GM12878 (cell line): ENCODE measurements at regions not wholly inside any gene's neighbourhood (a gene's known extent, or its start where the extent isn't known, plus 50 kb on each side); places are given as distances from the start of the nearest gene placed in this dataset.

Experiments used
- ATAC-seq: fragments of 200-7000 bp; cut with Tn5 transposase; 3 replicates; pipeline ENCODE4 v1.9.1; 2020; ENCODE audit warnings: mild to moderate bottlenecking, moderate library complexity
- BruUV-seq: library from RNA; stranded (reverse); fragments of 400-500 nt; replicated peaks from 2 replicates; lab custom pipeline; 2021; lab: Mats Ljungman, UMichigan
- CTCF ChIA-PET: fragments of 300-600 bp; sonication (Branson Sonifier 250); formaldehyde crosslinking; extraction: SDS; loops from one replicate; lab custom pipeline; 2021; ENCODE audit warnings: inconsistent platforms; lab: Yijun Ruan, JAX
- POLR2A ChIA-PET: fragments of 350-600 bp; formaldehyde crosslinking; extraction: SDS; loops from one replicate; lab custom pipeline; 2021; ENCODE audit warnings: inconsistent platforms; lab: Charles Lee
- RAD21 ChIA-PET: fragments of 300-600 bp; sonication (Branson Sonifier 250); formaldehyde crosslinking; loops from one replicate; lab custom pipeline; 2023; ENCODE audit warnings: antibody characterized with exemption; ENCODE audit not compliant: unreplicated experiment; lab: Charles Lee
- SMC1A ChIA-PET: fragments of 300-600 bp; sonication (Branson Sonifier 250); formaldehyde crosslinking; loops from one replicate; lab custom pipeline; 2023; ENCODE audit not compliant: unreplicated experiment, uncharacterized antibody; lab: Charles Lee
- DNase-seq: peaks from one replicate; pipeline ENCODE4 v3.0.0-alpha.2; 2011; ENCODE audit warnings: low read depth, low spot score
- FAIRE-seq: peaks from 3 replicates; lab custom pipeline; 2011; peaks lifted over from hg19 to GRCh38; lab: Jason Lieb, UNC
- H2AFZ ChIP-seq: 2 replicates; pipeline ENCODE4 v1.6.0; 2011; ENCODE audit warnings: low read depth, low read length, control low read depth; ENCODE audit not compliant: control insufficient read depth
- H3K27ac ChIP-seq: 2 replicates; pipeline ENCODE4 v1.5.1; 2011; ENCODE audit warnings: control low read depth; ENCODE audit not compliant: control insufficient read depth, insufficient read depth
- H3K27me3 ChIP-seq, 2 experiments: replicated peaks in 1 of 2; 2 replicates each; pipeline versions ENCODE4 v1.6.0 to v1.6.1; 2011; ENCODE audit warnings: low read length in 1 of 2; ENCODE audit not compliant: control insufficient read depth in 2 of 2, insufficient read depth in 2 of 2
- H3K36me3 ChIP-seq, 2 experiments: 2 replicates each; pipeline ENCODE4 v1.5.1; 2011; ENCODE audit warnings: low read length in 1 of 2; ENCODE audit not compliant: control insufficient read depth in 2 of 2, insufficient read depth in 2 of 2
- H3K4me1 ChIP-seq: 2 replicates; pipeline ENCODE4 v1.6.1; 2011; ENCODE audit warnings: mild to moderate bottlenecking, low read length, moderate library complexity, mixed read lengths; ENCODE audit not compliant: control insufficient read depth, insufficient read depth
- H3K4me2 ChIP-seq: 2 replicates; pipeline ENCODE4 v1.6.0; 2011; ENCODE audit warnings: control low read depth; ENCODE audit not compliant: control insufficient read depth, insufficient read depth
- H3K4me3 ChIP-seq: fragments of 200-600 bp; sonication (generic); 2 replicates; pipeline ENCODE4 v1.5.1; 2016
- H3K79me2 ChIP-seq: 2 replicates; pipeline ENCODE4 v1.6.0; 2011; ENCODE audit warnings: low read length; ENCODE audit not compliant: control insufficient read depth, insufficient read depth
- H3K9ac ChIP-seq: 2 replicates; pipeline ENCODE4 v1.8.0; 2011; ENCODE audit warnings: low read length, control low read depth, mixed read lengths; ENCODE audit not compliant: control insufficient read depth, insufficient read depth
- H3K9me3 ChIP-seq: replicated peaks from 3 replicates; pipeline ENCODE4 v1.5.1; 2011; ENCODE audit warnings: mild to moderate bottlenecking, low read length; ENCODE audit not compliant: control insufficient read depth, insufficient read depth
- H4K20me1 ChIP-seq: 2 replicates; pipeline ENCODE4 v1.6.0; 2011; ENCODE audit not compliant: control insufficient read depth, insufficient read depth
- NBN ChIP-seq: fragments of 450-650 bp; IDR thresholded peaks from 2 replicates; pipeline ENCODE4 v1.6.1; 2016
- POLR2AphosphoS5 ChIP-seq: IDR thresholded peaks from 2 replicates; pipeline ENCODE4 v1.6.1; 2011; ENCODE audit warnings: mild to moderate bottlenecking, low read length, inconsistent platforms
- SMARCA5 ChIP-seq: fragments of 450-650 bp; IDR thresholded peaks from 2 replicates; pipeline ENCODE4 v1.6.1; 2017; ENCODE audit warnings: mild to moderate bottlenecking
- ZNF274 ChIP-seq: IDR thresholded peaks from one replicate; pipeline ENCODE4 v1.8.0; 2011; ENCODE audit not compliant: insufficient read length, insufficient read depth
- WGBS: methylation state at CpG from one replicate; pipeline ENCODE4 v1.1.6; 2016; ENCODE audit warnings: low lambda C conversion rate; ENCODE audit not compliant: insufficient replicate concordance, insufficient coverage; ENCODE audit errors: missing lambda C conversion rate; 5-methylcytosine and 5-hydroxymethylcytosine counted together
- in situ Hi-C: fragments of 300-500 bp; cut with MboI; formaldehyde crosslinking; loops from 9 replicates; pipeline ENCODE4 v1.14.3; 2018; ENCODE audit warnings: mixed read lengths
- intact Hi-C: fragments of 100-400 bp; cut with micrococcal nuclease; formaldehyde crosslinking; loops from one replicate; pipeline ENCODE4 v1.14.2; 2022; ENCODE audit not compliant: unreplicated experiment
- TF ChIP-seq, protein P1 (sequence below): fragments of 450-650 bp; IDR thresholded peaks from 2 replicates; pipeline ENCODE4 v1.6.1; 2017; ENCODE audit warnings: borderline replicate concordance
- TF ChIP-seq, protein P2 (sequence below): IDR thresholded peaks from 2 replicates; pipeline ENCODE4 v1.6.1; 2012; ENCODE audit warnings: low read depth, low read length, improper control_type of control experiment

DNA sequence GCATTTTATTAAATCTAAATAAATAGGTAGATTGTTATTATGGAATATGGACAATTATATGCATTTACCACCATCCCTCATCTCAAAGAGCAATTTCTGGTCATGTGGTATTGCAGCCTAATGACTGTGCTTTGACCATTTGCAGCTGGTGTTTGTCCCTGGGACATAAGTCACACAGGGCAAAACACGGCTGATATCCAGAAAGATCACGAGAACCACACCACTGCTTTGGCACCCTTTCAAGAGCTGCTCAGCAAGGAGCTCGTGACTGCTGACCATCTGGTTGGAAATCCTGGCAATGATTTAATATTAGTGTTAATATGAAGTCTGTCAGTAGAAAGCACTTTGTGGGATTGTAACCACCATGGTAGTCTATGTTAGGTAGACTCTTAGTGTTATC lies 545.0 kb downstream of the GBA3 start:
- RAD21 ChIA-PET = no interaction called here
- WGBS = 0% methylated on average over 3 of the region's 3 CpGs

More for the DNA sequence above, 545.0 kb downstream of the GBA3 start:
- POLR2A ChIA-PET = no interaction called here
- H2AFZ ChIP-seq = no peak overlapping the region
- FAIRE-seq = no peak
- no TSS peak for BruUV-seq
- H3K4me2 ChIP-seq = no peak overlapping the region
- H3K27ac ChIP-seq = no peak overlapping the region
- H3K79me2 ChIP-seq = no peaks in the 10 kb centered on the region
- CTCF ChIA-PET = no interaction called here
- DNase-seq = no peak
- no peaks in the 10 kb centered on the region for H3K36me3 ChIP-seq
- intact Hi-C loops = no loop called here
- H3K9me3 ChIP-seq = no peaks in the 10 kb centered on the region
- no peak overlapping the region for H3K9ac ChIP-seq
- no peaks in the 10 kb centered on the region for H3K27me3 ChIP-seq
- H4K20me1 ChIP-seq = no peaks in the 10 kb centered on the region
- no peak overlapping the region for H3K4me3 ChIP-seq
- in situ Hi-C loops = no loop called here
- no peak for ATAC-seq
- SMC1A ChIA-PET = no interaction called here
- no peaks in the 10 kb centered on the region for H3K4me1 ChIP-seq
- TF ChIP-seq NBN = no peak
- TF ChIP-seq POLR2AphosphoS5 = no peak
- no peak for TF ChIP-seq ZNF274
- TF ChIP-seq, protein P1, sequence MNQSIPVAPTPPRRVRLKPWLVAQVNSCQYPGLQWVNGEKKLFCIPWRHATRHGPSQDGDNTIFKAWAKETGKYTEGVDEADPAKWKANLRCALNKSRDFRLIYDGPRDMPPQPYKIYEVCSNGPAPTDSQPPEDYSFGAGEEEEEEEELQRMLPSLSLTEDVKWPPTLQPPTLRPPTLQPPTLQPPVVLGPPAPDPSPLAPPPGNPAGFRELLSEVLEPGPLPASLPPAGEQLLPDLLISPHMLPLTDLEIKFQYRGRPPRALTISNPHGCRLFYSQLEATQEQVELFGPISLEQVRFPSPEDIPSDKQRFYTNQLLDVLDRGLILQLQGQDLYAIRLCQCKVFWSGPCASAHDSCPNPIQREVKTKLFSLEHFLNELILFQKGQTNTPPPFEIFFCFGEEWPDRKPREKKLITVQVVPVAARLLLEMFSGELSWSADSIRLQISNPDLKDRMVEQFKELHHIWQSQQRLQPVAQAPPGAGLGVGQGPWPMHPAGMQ = no peak
- no peak for TF ChIP-seq SMARCA5
- TF ChIP-seq, protein P2, sequence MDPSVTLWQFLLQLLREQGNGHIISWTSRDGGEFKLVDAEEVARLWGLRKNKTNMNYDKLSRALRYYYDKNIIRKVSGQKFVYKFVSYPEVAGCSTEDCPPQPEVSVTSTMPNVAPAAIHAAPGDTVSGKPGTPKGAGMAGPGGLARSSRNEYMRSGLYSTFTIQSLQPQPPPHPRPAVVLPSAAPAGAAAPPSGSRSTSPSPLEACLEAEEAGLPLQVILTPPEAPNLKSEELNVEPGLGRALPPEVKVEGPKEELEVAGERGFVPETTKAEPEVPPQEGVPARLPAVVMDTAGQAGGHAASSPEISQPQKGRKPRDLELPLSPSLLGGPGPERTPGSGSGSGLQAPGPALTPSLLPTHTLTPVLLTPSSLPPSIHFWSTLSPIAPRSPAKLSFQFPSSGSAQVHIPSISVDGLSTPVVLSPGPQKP = no peak
